ENCODE measurements at regions not wholly inside any gene's neighbourhood (a gene's known extent, or its start where the extent isn't known, plus 50 kb on each side); places are given as distances from the start of the nearest gene placed in this dataset.
A peak's percentile ranks its signal among the peaks of the same experiment; 100 is the strongest.

DNA sequence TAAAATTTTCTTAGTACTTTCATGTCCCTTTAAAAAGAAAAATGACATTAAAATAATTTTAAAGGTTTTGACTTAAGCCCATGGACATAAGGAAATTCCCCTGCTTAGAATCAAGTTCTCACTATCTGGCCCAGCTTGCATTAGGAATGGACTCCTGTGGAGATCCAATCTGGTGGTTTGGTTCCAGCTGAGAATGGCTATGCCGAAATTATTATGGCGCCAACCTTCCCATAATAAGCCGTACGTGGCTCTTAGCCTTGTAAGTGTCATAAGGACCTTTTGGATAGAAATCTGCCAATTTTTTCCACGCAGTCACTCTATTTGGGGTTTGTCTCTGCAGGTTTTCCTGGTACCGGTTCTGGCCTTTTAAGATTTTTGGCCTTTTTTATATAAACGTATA, 262.1 kb upstream of the MAF start:
- DNase-seq (no peak), ATAC-seq (no peak)

DNA sequence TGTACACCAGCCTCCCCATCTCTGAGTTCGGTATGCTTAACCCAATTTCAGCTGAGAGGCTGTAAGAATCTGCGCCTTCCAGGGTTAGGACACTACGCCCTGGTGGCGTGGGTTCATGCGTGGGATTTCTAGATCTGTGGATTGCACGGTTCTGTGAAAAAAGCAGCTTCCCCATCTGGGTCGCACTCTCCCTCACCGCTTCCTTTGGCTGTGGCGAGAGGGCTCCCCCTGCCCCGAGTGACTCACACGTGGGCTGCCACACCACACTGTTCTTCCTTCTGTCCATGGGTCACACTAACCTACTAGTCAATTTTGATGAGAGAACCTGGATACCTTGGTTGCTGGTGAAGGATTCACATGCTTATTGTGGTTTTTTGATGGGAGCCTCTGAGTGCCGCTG, 256.0 kb upstream of the MAF start:
- intact Hi-C loops (cut with micrococcal nuclease), result no loop called here
- 38% methylated on average over 11 of the region's 12 CpGs for WGBS (ENCODE audit: insufficient coverage)
- Histone ChIP-seq H3K4me1 (ENCODE audit: control insufficient read depth, insufficient read depth, low read length) (peaks cover 8% of the 10 kb centered on the region), H3K9me3 (ENCODE audit: control insufficient read depth, insufficient read depth, low read length) (peaks cover 4% of the 10 kb centered on the region), H3K27me3 (ENCODE audit: control insufficient read depth, insufficient read depth, low read length) (no peaks in the 10 kb centered on the region), H3K4me3 (ENCODE audit: low read length) (no peak overlapping the region), H3K27ac (ENCODE audit: low read length) (no peak overlapping the region), H3K36me3 (ENCODE audit: control insufficient read depth, insufficient read depth, low read length) (no peaks in the 10 kb centered on the region)
- Mint-ChIP-seq H3K27ac (no peak overlapping the region), H3K9me3 (peaks cover 9 to 14% of the 10 kb centered on the region in 2 donors), H3K27me3 (ENCODE audit: low read depth in 2 of 2) (peaks cover 28 to 71% of the 10 kb centered on the region in 2 donors), H3K4me1 (peaks cover 10 to 11% of the 10 kb centered on the region in 2 donors), H3K36me3 (peaks cover 17% of the 10 kb centered on the region), H3K4me3 (peak overlapping the region; percentile 10)
- TF ChIP-seq, protein P1, sequence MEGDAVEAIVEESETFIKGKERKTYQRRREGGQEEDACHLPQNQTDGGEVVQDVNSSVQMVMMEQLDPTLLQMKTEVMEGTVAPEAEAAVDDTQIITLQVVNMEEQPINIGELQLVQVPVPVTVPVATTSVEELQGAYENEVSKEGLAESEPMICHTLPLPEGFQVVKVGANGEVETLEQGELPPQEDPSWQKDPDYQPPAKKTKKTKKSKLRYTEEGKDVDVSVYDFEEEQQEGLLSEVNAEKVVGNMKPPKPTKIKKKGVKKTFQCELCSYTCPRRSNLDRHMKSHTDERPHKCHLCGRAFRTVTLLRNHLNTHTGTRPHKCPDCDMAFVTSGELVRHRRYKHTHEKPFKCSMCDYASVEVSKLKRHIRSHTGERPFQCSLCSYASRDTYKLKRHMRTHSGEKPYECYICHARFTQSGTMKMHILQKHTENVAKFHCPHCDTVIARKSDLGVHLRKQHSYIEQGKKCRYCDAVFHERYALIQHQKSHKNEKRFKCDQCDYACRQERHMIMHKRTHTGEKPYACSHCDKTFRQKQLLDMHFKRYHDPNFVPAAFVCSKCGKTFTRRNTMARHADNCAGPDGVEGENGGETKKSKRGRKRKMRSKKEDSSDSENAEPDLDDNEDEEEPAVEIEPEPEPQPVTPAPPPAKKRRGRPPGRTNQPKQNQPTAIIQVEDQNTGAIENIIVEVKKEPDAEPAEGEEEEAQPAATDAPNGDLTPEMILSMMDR (IDR thresholded peaks at IDR 0.05), result no peak
- ATAC-seq (peak; percentile 76 to 98 (median 82)), DNase-seq (peak in 1 of 2 donors; percentile 45)

More for the DNA sequence above, 262.1 kb upstream of the MAF start:
- WGBS (ENCODE audit: insufficient coverage), result 89% methylated on average over 7 of the region's 7 CpGs
- Histone ChIP-seq H3K9me3 (ENCODE audit: control insufficient read depth, insufficient read depth, low read length) (no peaks in the 10 kb centered on the region), H3K36me3 (ENCODE audit: control insufficient read depth, insufficient read depth, low read length) (no peaks in the 10 kb centered on the region), H3K4me3 (ENCODE audit: low read length) (no peak overlapping the region), H3K4me1 (ENCODE audit: control insufficient read depth, insufficient read depth, low read length) (no peaks in the 10 kb centered on the region), H3K27me3 (ENCODE audit: control insufficient read depth, insufficient read depth, low read length) (no peaks in the 10 kb centered on the region), H3K27ac (ENCODE audit: low read length) (no peak overlapping the region)
- Mint-ChIP-seq H3K36me3 (no peaks in the 10 kb centered on the region), H3K27me3 (ENCODE audit: low read depth in 2 of 2) (peaks cover 17 to 22% of the 10 kb centered on the region in 2 donors), H3K9me3 (no peaks in the 10 kb centered on the region), H3K4me1 (peaks cover 5 to 6% of the 10 kb centered on the region in 2 donors), H3K4me3 (no peak overlapping the region), H3K27ac (no peak overlapping the region)
- intact Hi-C loops (cut with micrococcal nuclease), result no loop called here
- TF ChIP-seq, protein P1 (IDR thresholded peaks at IDR 0.05), result no peak

DNA sequence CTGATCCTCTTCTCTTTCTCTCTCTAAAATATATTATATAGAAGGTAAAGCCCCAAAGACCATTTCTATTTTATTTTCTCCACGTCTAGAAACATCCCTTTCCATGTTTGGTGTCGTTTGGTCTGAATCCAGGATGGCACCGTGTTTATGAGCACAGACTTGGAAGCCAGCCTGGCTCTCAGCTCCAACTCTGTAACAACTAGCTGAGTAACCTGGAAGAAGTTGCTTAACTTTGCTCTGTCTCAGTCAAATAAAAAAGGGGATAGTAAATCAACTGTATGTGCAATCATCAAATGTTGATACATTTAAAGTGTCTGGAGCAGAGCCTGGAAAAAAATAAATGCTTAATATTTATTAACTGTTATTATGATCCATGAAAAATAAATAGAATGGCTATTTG, 249.8 kb upstream of the MAF start:
- no peaks in the 10 kb centered on the region for H3K27me3 ChIP-seq (ENCODE audit: control insufficient read depth, insufficient read depth, low read length)
- ATAC-seq (no peak), DNase-seq (no peak)
- no peak overlapping the region for H3K27ac Mint-ChIP-seq
- H3K27me3 Mint-ChIP-seq (ENCODE audit: low read depth in 2 of 2), result peaks cover 20 to 49% of the 10 kb centered on the region in 2 donors
- no peak overlapping the region for H3K27ac ChIP-seq (ENCODE audit: low read length)
- no peaks in the 10 kb centered on the region for H3K36me3 ChIP-seq (ENCODE audit: control insufficient read depth, insufficient read depth, low read length)
- no peak overlapping the region for H3K4me3 Mint-ChIP-seq
- no peak overlapping the region for H3K4me3 ChIP-seq (ENCODE audit: low read length)
- no peaks in the 10 kb centered on the region for H3K9me3 ChIP-seq (ENCODE audit: control insufficient read depth, insufficient read depth, low read length)
- H3K4me1 Mint-ChIP-seq, result no peaks in the 10 kb centered on the region
- no peaks in the 10 kb centered on the region for H3K4me1 ChIP-seq (ENCODE audit: control insufficient read depth, insufficient read depth, low read length)
- WGBS (ENCODE audit: insufficient coverage), result 95% methylated on average over 3 of the region's 3 CpGs
- H3K36me3 Mint-ChIP-seq, result peaks cover 14% of the 10 kb centered on the region
- intact Hi-C loops (cut with micrococcal nuclease), result no loop called here
- TF ChIP-seq, protein P1 (IDR thresholded peaks at IDR 0.05), result no peak
- H3K9me3 Mint-ChIP-seq, result peaks cover 7 to 8% of the 10 kb centered on the region in 2 donors

DNA sequence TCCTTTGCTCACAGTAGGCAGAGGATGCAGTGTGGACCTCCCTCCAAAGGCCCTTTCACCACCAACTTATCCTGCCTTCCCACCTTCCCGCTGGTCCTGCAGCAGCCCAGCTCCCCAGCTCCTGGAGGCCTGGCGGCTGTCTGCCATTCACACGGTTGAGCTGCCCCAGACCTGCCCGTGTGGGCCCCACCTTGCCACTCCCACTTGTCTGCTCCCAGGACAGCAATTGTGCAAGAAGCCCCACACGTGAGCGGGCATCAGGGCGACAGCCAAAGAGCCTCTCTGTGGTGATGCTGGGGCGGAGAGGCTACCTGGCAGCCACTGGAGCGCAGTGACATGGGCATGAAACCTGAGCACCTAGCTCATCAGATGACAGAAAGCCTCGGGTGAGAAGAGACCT, 248.6 kb upstream of the MAF start:
- no peaks in the 10 kb centered on the region for H3K4me1 Mint-ChIP-seq
- H3K4me3 Mint-ChIP-seq, result no peak overlapping the region
- peak in 1 of 3 donors; percentile 9 for ATAC-seq

More for the DNA sequence above, 248.6 kb upstream of the MAF start:
- H3K27me3 ChIP-seq (ENCODE audit: control insufficient read depth, insufficient read depth, low read length), result no peaks in the 10 kb centered on the region
- Mint-ChIP-seq H3K27ac (no peak overlapping the region), H3K36me3 (peaks cover 2% of the 10 kb centered on the region), H3K9me3 (peaks cover 0 to under 1% of the 10 kb centered on the region in 2 donors), H3K27me3 (ENCODE audit: low read depth in 2 of 2) (peaks cover 18 to 36% of the 10 kb centered on the region in 2 donors)
- 82% methylated on average over 10 of the region's 10 CpGs for WGBS (ENCODE audit: insufficient coverage)
- no peak for DNase-seq
- no peaks in the 10 kb centered on the region for H3K9me3 ChIP-seq (ENCODE audit: control insufficient read depth, insufficient read depth, low read length)
- H3K4me3 ChIP-seq (ENCODE audit: low read length), result no peak overlapping the region
- H3K36me3 ChIP-seq (ENCODE audit: control insufficient read depth, insufficient read depth, low read length), result no peaks in the 10 kb centered on the region
- H3K4me1 ChIP-seq (ENCODE audit: control insufficient read depth, insufficient read depth, low read length), result no peaks in the 10 kb centered on the region
- H3K27ac ChIP-seq (ENCODE audit: low read length), result no peak overlapping the region
- TF ChIP-seq, protein P1 (IDR thresholded peaks at IDR 0.05), result no peak
- intact Hi-C loops (cut with micrococcal nuclease), result no loop called here
